HG02642 (cell line): ENCODE measurements at regions not wholly inside any gene's neighbourhood (a gene's known extent, or its start where the extent isn't known, plus 50 kb on each side); places are given as distances from the start of the nearest gene placed in this dataset.
"Not testable (repeated sequence)": the region's sequence is repeated elsewhere in the genome, so short reads cannot be mapped to it uniquely, and the experiment has no call there.

Experiments used
- ATAC-seq: cut with Tn5 transposase; IDR thresholded peaks from one replicate; pipeline ENCODE4 v1.9.1; 2021; ENCODE audit warnings: mild to moderate bottlenecking; ENCODE audit not compliant: unreplicated experiment, poor library complexity

- ATAC-seq = not testable (repeated sequence)
Observed at GRCh38 chr13:27363637-27364036, 60.8 kb upstream of the GTF3A start.

- no peak for ATAC-seq
Observed at GRCh38 chr13:27367570-27367969, 56.8 kb upstream of the GTF3A start.

- ATAC-seq = no peak
Observed at GRCh38 chr13:27370305-27370872, 54.0 kb upstream of the GTF3A start.

GRCh38 chr13:27371932-27372331 lies 52.5 kb upstream of the GTF3A start:
- ATAC-seq = no peak

- ATAC-seq = no peak
Observed at GRCh38 chr13:27372896-27373295, 51.5 kb upstream of the GTF3A start.

- ATAC-seq = peak; percentile 11
Observed at GRCh38 chr13:27374126-27374613, 50.2 kb upstream of the GTF3A start.
